Tibial nerve (tissue), 4 donors: ENCODE measurements at regions not wholly inside any gene's neighbourhood (a gene's known extent, or its start where the extent isn't known, plus 50 kb on each side); places are given as distances from the start of the nearest gene placed in this dataset.

Experiments
- DNase-seq, 2 donors: peaks; one replicate each; pipeline ENCODE4 v3.0.0-alpha.2; 2019; ENCODE audit warnings: low spot score in 2 of 2
- H3K27ac ChIP-seq, 4 donors: fragments of 200-600 bp; sonication (generic) in 3 of 4; one replicate each; pipeline ENCODE4 v1.5.1; 2017 to 2019; ENCODE audit warnings: mild to moderate bottlenecking in 1 of 4
- H3K27me3 ChIP-seq, 2 donors: fragments of 200-600 bp; sonication (generic) in 1 of 2; one replicate each; pipeline versions ENCODE4 v1.5.1 to v1.6.0; 2017 to 2019
- H3K36me3 ChIP-seq, 3 donors: fragments of 200-600 bp; sonication (generic); one replicate each; pipeline ENCODE4 v1.5.1; 2018 to 2019
- H3K4me1 ChIP-seq, 4 donors: fragments of 200-600 bp; sonication (generic) in 3 of 4; one replicate each; pipeline ENCODE4 v1.5.1; 2017 to 2019
- H3K4me3 ChIP-seq, 4 donors: fragments of 200-600 bp; sonication (generic) in 3 of 4; one replicate each; pipeline ENCODE4 v1.5.1; 2017 to 2019; ENCODE audit warnings: mild to moderate bottlenecking in 1 of 4, moderate library complexity in 1 of 4
- H3K9me3 ChIP-seq, 4 donors: fragments of 200-600 bp; sonication (generic) in 3 of 4; one replicate each; pipeline ENCODE4 v1.5.1; 2017 to 2019
- CTCF ChIP-seq, 5 experiments: fragments of 200-600 bp in 3 of 5; fragments of 450-650 bp in 2 of 5; sonication (generic) in 3 of 5; IDR thresholded peaks; one replicate each; pipeline ENCODE4 v1.5.1; 2016 to 2019; ENCODE audit warnings: antibody characterized with exemption in 5 of 5, mild to moderate bottlenecking in 3 of 5, moderate library complexity in 2 of 5
- EP300 ChIP-seq, 2 donors: sonication (generic); formaldehyde crosslinking; IDR thresholded peaks; one replicate each; pipeline ENCODE4 v1.6.1; 2017; ENCODE audit warnings: antibody characterized with exemption in 2 of 2, mild to moderate bottlenecking in 1 of 2
- POLR2A ChIP-seq, 2 donors: fragments of 450-650 bp; IDR thresholded peaks; one replicate each; pipeline ENCODE4 v1.6.1; 2017; ENCODE audit warnings: antibody characterized with exemption in 2 of 2, mild to moderate bottlenecking in 2 of 2, moderate library complexity in 2 of 2
- WGBS, 2 donors: methylation state at CpG; one replicate each; pipeline ENCODE4 v1.1.5; 2018; 5-methylcytosine and 5-hydroxymethylcytosine counted together

DNA sequence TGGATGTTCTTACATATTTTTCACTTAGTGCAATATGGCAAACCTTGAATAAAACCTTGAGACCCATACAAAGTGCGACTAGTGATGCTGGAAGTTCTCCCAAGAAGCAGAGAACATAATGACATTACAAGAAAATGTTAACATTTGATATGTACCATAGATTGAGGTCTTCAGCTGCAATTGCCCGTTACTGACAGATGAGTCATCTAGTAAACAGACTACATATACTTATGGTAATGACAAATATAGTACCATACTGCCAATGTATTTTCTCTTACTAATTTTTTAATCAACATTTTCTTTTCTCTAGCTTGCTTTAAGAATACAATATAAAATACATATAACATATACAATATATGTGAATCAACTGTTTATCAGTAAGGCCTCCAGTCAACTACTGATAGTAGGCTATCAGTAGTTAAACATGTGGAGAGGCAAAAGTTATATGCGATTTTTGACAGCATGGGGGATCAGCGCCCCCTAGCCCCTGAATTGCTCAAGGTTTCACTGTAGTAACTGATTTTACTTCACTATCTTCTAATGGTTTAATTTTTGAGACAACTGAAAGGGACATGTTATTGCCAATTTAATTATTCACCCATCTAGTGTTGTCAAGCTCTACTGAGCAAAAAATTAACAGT is 166.7 kb upstream of the ADGRB3 start:
- 49 to 51% methylated on average over 4 of the region's 4 CpGs for WGBS, 2 donors
- Histone ChIP-seq H3K27me3 (no peaks in the 10 kb centered on the region), H3K36me3 (no peaks in the 10 kb centered on the region), H3K4me3 (no peak overlapping the region), H3K27ac (no peak overlapping the region), H3K4me1 (no peaks in the 10 kb centered on the region), H3K9me3 (no peaks in the 10 kb centered on the region)
- no peak for DNase-seq
- TF ChIP-seq POLR2A (IDR thresholded peaks at IDR 0.05) (no peak), EP300 (IDR thresholded peaks at IDR 0.05) (no peak), CTCF (IDR thresholded peaks at IDR 0.05) (no peak)

DNA sequence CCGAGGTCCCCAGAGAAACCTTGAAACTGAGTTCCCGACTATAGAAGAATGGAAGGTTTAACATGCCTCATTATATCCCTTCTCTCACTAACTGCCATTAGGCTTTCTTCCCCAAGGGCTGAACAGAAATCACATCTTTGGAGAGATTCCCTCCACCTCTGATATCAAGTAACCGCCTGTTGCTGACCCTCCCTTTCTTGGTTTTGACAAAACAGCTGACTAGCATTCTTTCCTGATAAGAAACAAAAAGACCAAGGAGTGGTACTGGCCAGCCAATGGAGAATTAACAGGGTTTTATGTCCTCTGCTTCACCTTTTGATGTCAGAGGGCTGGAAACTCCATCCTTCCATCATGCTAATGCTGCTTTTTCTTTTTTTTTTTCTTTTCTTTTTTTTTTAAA is 176.6 kb upstream of the ADGRB3 start:
- 89% methylated on average over 3 of the region's 3 CpGs for WGBS, 2 donors
- Histone ChIP-seq H3K4me1 (no peaks in the 10 kb centered on the region), H3K9me3 (peaks cover 0 to 11% (median 0%) of the 10 kb centered on the region in 4 donors), H3K4me3 (no peak overlapping the region), H3K27me3 (no peaks in the 10 kb centered on the region), H3K36me3 (no peaks in the 10 kb centered on the region), H3K27ac (no peak overlapping the region)
- DNase-seq, result no peak
- TF ChIP-seq CTCF (IDR thresholded peaks at IDR 0.05), result no peak
- no peak for TF ChIP-seq EP300 (IDR thresholded peaks at IDR 0.05)
- no peak for TF ChIP-seq POLR2A (IDR thresholded peaks at IDR 0.05)

GRCh38 chr6:68447112-68447511 is 188.0 kb upstream of the ADGRB3 start:
- WGBS, 2 donors, result 69 to 86% methylated on average over 4 of the region's 4 CpGs
- TF ChIP-seq EP300 (IDR thresholded peaks at IDR 0.05) (no peak), CTCF (IDR thresholded peaks at IDR 0.05) (no peak)
- Histone ChIP-seq H3K36me3 (no peaks in the 10 kb centered on the region), H3K27ac (no peak overlapping the region), H3K27me3 (no peaks in the 10 kb centered on the region), H3K4me1 (no peaks in the 10 kb centered on the region), H3K4me3 (no peak overlapping the region), H3K9me3 (peaks cover 0 to 10% (median 0%) of the 10 kb centered on the region in 4 donors)
- no peak for DNase-seq

GRCh38 chr6:68445926-68446325 is 189.2 kb upstream of the ADGRB3 start:
- TF ChIP-seq POLR2A (IDR thresholded peaks at IDR 0.05), result no peak
- TF ChIP-seq EP300 (IDR thresholded peaks at IDR 0.05), result no peak
- no peak for TF ChIP-seq CTCF (IDR thresholded peaks at IDR 0.05)
- Histone ChIP-seq H3K27me3 (no peaks in the 10 kb centered on the region), H3K9me3 (no peaks in the 10 kb centered on the region), H3K4me1 (no peaks in the 10 kb centered on the region), H3K27ac (no peak overlapping the region), H3K4me3 (no peak overlapping the region), H3K36me3 (no peaks in the 10 kb centered on the region)
- no peak for DNase-seq

GRCh38 chr6:68443704-68444103 is 191.4 kb upstream of the ADGRB3 start:
- TF ChIP-seq POLR2A (IDR thresholded peaks at IDR 0.05), result no peak
- no peak for TF ChIP-seq CTCF (IDR thresholded peaks at IDR 0.05)
- TF ChIP-seq EP300 (IDR thresholded peaks at IDR 0.05), result no peak
- Histone ChIP-seq H3K27me3 (no peaks in the 10 kb centered on the region), H3K27ac (no peak overlapping the region), H3K9me3 (no peaks in the 10 kb centered on the region), H3K4me3 (no peak overlapping the region), H3K36me3 (no peaks in the 10 kb centered on the region), H3K4me1 (no peaks in the 10 kb centered on the region)
- no peak for DNase-seq
